Neural progenitor cell (in vitro differentiated cells): ENCODE measurements at regions not wholly inside any gene's neighbourhood (a gene's known extent, or its start where the extent isn't known, plus 50 kb on each side); places are given as distances from the start of the nearest gene placed in this dataset.

Experiments used
- EZH2 ChIP-seq: fragments of 200-600 bp; sonication (generic); IDR thresholded peaks from 2 replicates; pipeline ENCODE4 v1.6.1; 2017; ENCODE audit warnings: antibody characterized with exemption, mild to moderate bottlenecking, moderate library complexity
- EZH2phosphoT487 ChIP-seq: fragments of 200-600 bp; sonication (generic); IDR thresholded peaks from 2 replicates; pipeline ENCODE4 v1.6.1; 2017; ENCODE audit warnings: antibody characterized with exemption
- TF ChIP-seq, protein P1 (sequence below): fragments of 200-600 bp; sonication (generic); IDR thresholded peaks from 2 replicates; pipeline ENCODE4 v1.5.1; 2017; ENCODE audit warnings: antibody characterized with exemption, mild to moderate bottlenecking

GRCh38 chr12:30853561-30854133, 72.9 kb upstream of the TSPAN11 start:
- TF ChIP-seq, protein P1, sequence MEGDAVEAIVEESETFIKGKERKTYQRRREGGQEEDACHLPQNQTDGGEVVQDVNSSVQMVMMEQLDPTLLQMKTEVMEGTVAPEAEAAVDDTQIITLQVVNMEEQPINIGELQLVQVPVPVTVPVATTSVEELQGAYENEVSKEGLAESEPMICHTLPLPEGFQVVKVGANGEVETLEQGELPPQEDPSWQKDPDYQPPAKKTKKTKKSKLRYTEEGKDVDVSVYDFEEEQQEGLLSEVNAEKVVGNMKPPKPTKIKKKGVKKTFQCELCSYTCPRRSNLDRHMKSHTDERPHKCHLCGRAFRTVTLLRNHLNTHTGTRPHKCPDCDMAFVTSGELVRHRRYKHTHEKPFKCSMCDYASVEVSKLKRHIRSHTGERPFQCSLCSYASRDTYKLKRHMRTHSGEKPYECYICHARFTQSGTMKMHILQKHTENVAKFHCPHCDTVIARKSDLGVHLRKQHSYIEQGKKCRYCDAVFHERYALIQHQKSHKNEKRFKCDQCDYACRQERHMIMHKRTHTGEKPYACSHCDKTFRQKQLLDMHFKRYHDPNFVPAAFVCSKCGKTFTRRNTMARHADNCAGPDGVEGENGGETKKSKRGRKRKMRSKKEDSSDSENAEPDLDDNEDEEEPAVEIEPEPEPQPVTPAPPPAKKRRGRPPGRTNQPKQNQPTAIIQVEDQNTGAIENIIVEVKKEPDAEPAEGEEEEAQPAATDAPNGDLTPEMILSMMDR = no peak
- TF ChIP-seq EZH2 (no peak), EZH2phosphoT487 (no peak)
